HepG2 (cell line): ENCODE measurements at regions not wholly inside any gene's neighbourhood (a gene's known extent, or its start where the extent isn't known, plus 50 kb on each side); places are given as distances from the start of the nearest gene placed in this dataset.

Experiments used
- ATRX ChIP-seq: sonication (generic); formaldehyde crosslinking; IDR thresholded peaks from 2 replicates; pipeline ENCODE4 v1.4.0; 2020; ENCODE audit warnings: missing genetic modification reagents, borderline replicate concordance
- BHLHE40 ChIP-seq: IDR thresholded peaks from 2 replicates; pipeline ENCODE4 v1.6.1; 2011; ENCODE audit warnings: low read length, improper control_type of control experiment
- CTCF ChIP-seq: sonication (generic); formaldehyde crosslinking; IDR thresholded peaks from 2 replicates; pipeline ENCODE4 v1.5.0; 2020; ENCODE audit warnings: mild to moderate bottlenecking, missing genetic modification reagents, moderate library complexity
- EP300 ChIP-seq, 3 experiments: sonication (generic) in 1 of 3; formaldehyde crosslinking in 1 of 3; IDR thresholded peaks; 2 replicates each; pipeline versions ENCODE4 v1.5.1 to v1.6.1; 2011 to 2020; ENCODE audit warnings: low read depth in 2 of 3, low read length in 2 of 3, borderline replicate concordance in 1 of 3, improper control_type of control experiment in 1 of 3, mild to moderate bottlenecking in 1 of 3, missing genetic modification reagents in 1 of 3, moderate library complexity in 1 of 3
- EZH2 ChIP-seq: conservative IDR thresholded peaks from 2 replicates; pipeline ENCODE4 v1.6.1; 2012; ENCODE audit warnings: mild to moderate bottlenecking, low read depth, low read length, moderate library complexity
- GTF2F1 ChIP-seq: fragments of 150-350 bp; IDR thresholded peaks from 2 replicates; pipeline ENCODE4 v1.6.1; 2014; ENCODE audit warnings: low read length
- MEIS1 ChIP-seq: sonication (generic); formaldehyde crosslinking; IDR thresholded peaks from 2 replicates; pipeline ENCODE4 v1.9.0; 2021; ENCODE audit warnings: mild to moderate bottlenecking, missing genetic modification reagents, moderate library complexity, borderline replicate concordance
- MTERF4 ChIP-seq: sonication (generic); formaldehyde crosslinking; IDR thresholded peaks from 2 replicates; pipeline ENCODE4 v1.8.0; 2023; ENCODE audit warnings: mild to moderate bottlenecking, missing genetic modification reagents
- REST ChIP-seq, 2 experiments: IDR thresholded peaks; 2 replicates each; pipeline ENCODE4 v1.6.1; 2011 to 2012; ENCODE audit warnings: low read length in 2 of 2, borderline replicate concordance in 1 of 2, low read depth in 1 of 2, mild to moderate bottlenecking in 1 of 2, moderate library complexity in 1 of 2
- RFXANK ChIP-seq: IDR thresholded peaks from 2 replicates; pipeline ENCODE4 v1.6.1; 2016
- SMAD1 ChIP-seq: sonication (generic); formaldehyde crosslinking; IDR thresholded peaks from 2 replicates; pipeline ENCODE4 v1.4.0; 2020; ENCODE audit warnings: missing genetic modification reagents, low read depth, mild to moderate bottlenecking, borderline replicate concordance
- TAF15 ChIP-seq: fragments of 200-400 bp; formaldehyde crosslinking; IDR thresholded peaks from one replicate; pipeline ENCODE4 v1.6.1; 2018; ENCODE audit warnings: mild to moderate bottlenecking, low read depth, low read length; ENCODE audit not compliant: poor library complexity, severe bottlenecking
- ZNF20 ChIP-seq: sonication (generic); formaldehyde crosslinking; IDR thresholded peaks from 2 replicates; pipeline ENCODE4 v1.4.0; 2020; ENCODE audit warnings: mild to moderate bottlenecking, moderate library complexity, missing genetic modification reagents
- ZNF224 ChIP-seq: sonication (generic); formaldehyde crosslinking; IDR thresholded peaks from 2 replicates; pipeline ENCODE4 v1.5.0; 2020; ENCODE audit warnings: mild to moderate bottlenecking, missing genetic modification reagents

GRCh38 chr6:159389695-159390094, 220.5 kb downstream of the FNDC1 start:
- no peak for TF ChIP-seq ZNF224 (CRISPR knock-in tag)
- no peak for TF ChIP-seq CTCF (CRISPR knock-in tag)
- TF ChIP-seq REST (IDR thresholded peaks at IDR 0.05; ENCODE audit: borderline replicate concordance in 1 of 2, low read depth in 1 of 2, low read length in 2 of 2): no peak
- no peak for TF ChIP-seq EZH2
- no peak for TF ChIP-seq ATRX
- TF ChIP-seq RFXANK (CRISPR knock-in tag): no peak
- TF ChIP-seq EP300 (IDR thresholded peaks at IDR 0.05; ENCODE audit: low read depth in 2 of 2, low read length in 2 of 2): no peak
- no peak for TF ChIP-seq EP300 (CRISPR knock-in tag; IDR thresholded peaks at IDR 0.05; ENCODE audit: borderline replicate concordance)
- TF ChIP-seq SMAD1: no peak
- no peak for TF ChIP-seq BHLHE40
- no peak for TF ChIP-seq MTERF4 (CRISPR knock-in tag)
- no peak for TF ChIP-seq MEIS1
- no peak for TF ChIP-seq TAF15
- no peak for TF ChIP-seq GTF2F1
- no peak for TF ChIP-seq ZNF20 (CRISPR knock-in tag)
